Dedifferentiated amniotic fluid mesenchymal stem cell (primary cell): ENCODE measurements at regions not wholly inside any gene's neighbourhood (a gene's known extent, or its start where the extent isn't known, plus 50 kb on each side); places are given as distances from the start of the nearest gene placed in this dataset.

Experiments used
- DNase-seq: peaks from one replicate; pipeline ENCODE4 v3.0.0-alpha.2; 2016; ENCODE audit errors: extremely low spot score

DNA sequence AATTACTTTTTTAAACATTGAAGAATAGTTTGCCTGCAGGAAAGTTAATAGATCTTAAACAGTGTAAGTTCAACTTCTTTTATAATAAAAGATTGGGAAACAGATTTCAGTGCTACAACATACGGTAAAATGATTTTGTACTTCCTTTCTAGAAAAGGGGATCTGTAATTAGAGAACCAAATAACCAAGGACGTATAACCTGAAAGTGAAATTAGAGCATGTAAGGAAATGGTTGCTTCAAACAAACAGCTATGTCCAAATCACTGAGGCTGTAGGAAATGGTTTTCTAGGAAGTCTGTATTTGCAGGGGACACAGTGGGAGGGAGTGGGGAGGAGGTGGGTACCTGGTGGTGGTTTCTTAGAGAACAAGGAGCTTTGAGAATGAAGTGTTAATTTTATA, 57.9 kb upstream of the EXOC6 start:
- DNase-seq: no peak

DNA sequence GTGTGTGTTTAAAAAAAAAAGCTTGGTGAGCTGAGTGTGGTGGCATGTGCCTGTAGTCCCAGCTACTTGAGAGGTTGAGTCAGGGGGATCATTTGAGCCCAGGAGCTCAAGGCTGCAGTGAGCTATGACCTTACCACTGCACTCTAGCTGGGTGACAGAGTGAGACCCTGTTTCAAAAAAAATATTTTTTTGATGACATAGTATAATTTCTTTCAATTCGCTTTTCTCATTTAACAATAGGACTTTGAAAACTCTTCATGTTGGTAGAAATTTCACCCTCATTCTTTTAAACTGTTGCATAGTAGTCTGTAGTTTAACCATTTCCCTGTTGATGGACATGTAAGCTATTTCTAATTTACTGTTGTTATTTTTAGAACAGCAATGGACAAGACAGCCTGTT, 55.7 kb upstream of the EXOC6 start:
- DNase-seq: no peak
